ENCODE measurements at regions not wholly inside any gene's neighbourhood (a gene's known extent, or its start where the extent isn't known, plus 50 kb on each side); places are given as distances from the start of the nearest gene placed in this dataset.
"Not testable (repeated sequence)": the region's sequence is repeated elsewhere in the genome, so short reads cannot be mapped to it uniquely, and the experiment has no call there.

GRCh38 chr4:33616121-33616520 lies 2628.2 kb downstream of the ARAP2 start:
- DNase-seq: no peak

GRCh38 chr4:33625748-33626147 lies 2618.6 kb downstream of the ARAP2 start:
- peak; percentile 16 to 45 for DNase-seq

GRCh38 chr4:33626221-33626620 lies 2618.1 kb downstream of the ARAP2 start:
- DNase-seq: no peak

- peak in 1 of 2 experiments; percentile 24 for DNase-seq
These were observed 2616.0 kb downstream of the ARAP2 start for GRCh38 chr4:33628296-33628695.

- DNase-seq: no peak
These were observed 2595.3 kb downstream of the ARAP2 start for GRCh38 chr4:33649015-33649414.

GRCh38 chr4:33649471-33649870 lies 2594.8 kb downstream of the ARAP2 start:
- no peak for DNase-seq

- DNase-seq: no peak
These were observed 2594.3 kb downstream of the ARAP2 start for GRCh38 chr4:33650036-33650435.

GRCh38 chr4:33658971-33659370 lies 2585.3 kb downstream of the ARAP2 start:
- no peak for DNase-seq

- DNase-seq: no peak
These were observed 2582.7 kb downstream of the ARAP2 start for GRCh38 chr4:33661636-33662035.

- DNase-seq: no peak
These were observed 2558.4 kb downstream of the ARAP2 start for GRCh38 chr4:33685939-33686338.

- no peak for DNase-seq
These were observed 2548.3 kb downstream of the ARAP2 start for GRCh38 chr4:33696041-33696440.

GRCh38 chr4:33696586-33696985 lies 2547.7 kb downstream of the ARAP2 start:
- DNase-seq: no peak

GRCh38 chr4:33709247-33709646 lies 2535.1 kb downstream of the ARAP2 start:
- DNase-seq: no peak

- no peak for DNase-seq
These were observed 2532.5 kb downstream of the ARAP2 start for GRCh38 chr4:33711826-33712225.

GRCh38 chr4:33714971-33715370 lies 2529.3 kb downstream of the ARAP2 start:
- DNase-seq: no peak

- no peak for DNase-seq
These were observed 2528.4 kb downstream of the ARAP2 start for GRCh38 chr4:33715841-33716395.

- DNase-seq: no peak
These were observed 2522.1 kb downstream of the ARAP2 start for GRCh38 chr4:33722254-33722653.

GRCh38 chr4:33722800-33723516 lies 2521.4 kb downstream of the ARAP2 start:
- DNase-seq: peak; percentile 30 to 81

- DNase-seq: no peak
These were observed 2519.6 kb downstream of the ARAP2 start for GRCh38 chr4:33724685-33725084.

GRCh38 chr4:33725861-33726260 lies 2518.5 kb downstream of the ARAP2 start:
- no peak for DNase-seq

- DNase-seq: no peak
These were observed 2506.6 kb downstream of the ARAP2 start for GRCh38 chr4:33737726-33738125.

GRCh38 chr4:33739884-33740632 lies 2504.3 kb downstream of the ARAP2 start:
- DNase-seq: no peak

- DNase-seq: not testable (repeated sequence)
These were observed 2503.4 kb downstream of the ARAP2 start for GRCh38 chr4:33740871-33741270.

GRCh38 chr4:33746979-33747378 lies 2497.3 kb downstream of the ARAP2 start:
- no peak for DNase-seq
